Fibroblast of the aortic adventitia (primary cell): ENCODE measurements at regions not wholly inside any gene's neighbourhood (a gene's known extent, or its start where the extent isn't known, plus 50 kb on each side); places are given as distances from the start of the nearest gene placed in this dataset.

Experiments
- DNase-seq: peaks from one replicate; pipeline ENCODE4 v3.0.0-alpha.2; 2010; ENCODE audit warnings: low read depth
- H3K4me3 ChIP-seq: 2 replicates; pipeline ENCODE4 v1.5.1; 2011; ENCODE audit warnings: low read depth, mild to moderate bottlenecking, control low read depth, low read length, moderate library complexity
- TF ChIP-seq, protein P1 (sequence below): IDR thresholded peaks from 2 replicates; pipeline ENCODE4 v1.5.1; 2011; ENCODE audit warnings: mild to moderate bottlenecking, low read length, control low read depth, inconsistent platforms; ENCODE audit not compliant: insufficient read depth

DNA sequence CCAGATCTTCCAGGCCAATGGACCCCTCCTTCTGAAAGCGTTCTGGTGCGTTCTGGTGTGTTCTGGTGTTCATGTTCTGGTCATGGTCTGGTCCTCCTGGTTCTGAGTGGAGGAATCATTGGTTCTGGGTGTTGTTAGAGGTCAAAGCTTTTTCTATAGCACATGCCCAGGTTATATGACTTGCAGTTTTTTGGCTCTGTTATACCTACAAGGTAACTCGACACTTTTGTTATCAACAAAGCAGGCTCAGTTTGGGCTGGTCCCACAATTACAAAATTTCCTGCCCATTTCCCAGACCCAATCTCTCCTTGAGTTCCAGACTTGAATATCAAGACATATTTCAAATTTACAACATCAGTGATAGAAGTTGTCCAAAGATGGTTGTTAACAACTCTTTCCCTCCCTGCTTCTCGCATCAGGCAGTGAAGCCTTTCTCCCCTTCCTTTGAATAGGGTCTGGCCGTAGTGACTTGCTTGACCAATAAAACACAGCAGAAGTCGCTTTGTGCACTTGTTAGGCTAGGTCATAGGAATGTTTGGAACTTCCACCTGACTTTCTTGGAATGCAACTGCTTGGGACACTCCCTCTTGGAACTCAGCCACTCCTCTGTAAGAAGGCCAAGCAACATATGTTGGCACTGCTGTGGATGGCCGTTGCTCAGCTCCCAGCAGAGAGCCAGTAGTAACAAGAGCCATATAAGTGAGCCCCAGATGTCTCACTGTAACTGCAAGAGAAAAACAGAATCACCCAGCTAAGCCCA, 83.1 kb upstream of the STEAP1B start:
- TF ChIP-seq, protein P1, sequence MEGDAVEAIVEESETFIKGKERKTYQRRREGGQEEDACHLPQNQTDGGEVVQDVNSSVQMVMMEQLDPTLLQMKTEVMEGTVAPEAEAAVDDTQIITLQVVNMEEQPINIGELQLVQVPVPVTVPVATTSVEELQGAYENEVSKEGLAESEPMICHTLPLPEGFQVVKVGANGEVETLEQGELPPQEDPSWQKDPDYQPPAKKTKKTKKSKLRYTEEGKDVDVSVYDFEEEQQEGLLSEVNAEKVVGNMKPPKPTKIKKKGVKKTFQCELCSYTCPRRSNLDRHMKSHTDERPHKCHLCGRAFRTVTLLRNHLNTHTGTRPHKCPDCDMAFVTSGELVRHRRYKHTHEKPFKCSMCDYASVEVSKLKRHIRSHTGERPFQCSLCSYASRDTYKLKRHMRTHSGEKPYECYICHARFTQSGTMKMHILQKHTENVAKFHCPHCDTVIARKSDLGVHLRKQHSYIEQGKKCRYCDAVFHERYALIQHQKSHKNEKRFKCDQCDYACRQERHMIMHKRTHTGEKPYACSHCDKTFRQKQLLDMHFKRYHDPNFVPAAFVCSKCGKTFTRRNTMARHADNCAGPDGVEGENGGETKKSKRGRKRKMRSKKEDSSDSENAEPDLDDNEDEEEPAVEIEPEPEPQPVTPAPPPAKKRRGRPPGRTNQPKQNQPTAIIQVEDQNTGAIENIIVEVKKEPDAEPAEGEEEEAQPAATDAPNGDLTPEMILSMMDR: no peak
- DNase-seq: peak; percentile 95

DNA sequence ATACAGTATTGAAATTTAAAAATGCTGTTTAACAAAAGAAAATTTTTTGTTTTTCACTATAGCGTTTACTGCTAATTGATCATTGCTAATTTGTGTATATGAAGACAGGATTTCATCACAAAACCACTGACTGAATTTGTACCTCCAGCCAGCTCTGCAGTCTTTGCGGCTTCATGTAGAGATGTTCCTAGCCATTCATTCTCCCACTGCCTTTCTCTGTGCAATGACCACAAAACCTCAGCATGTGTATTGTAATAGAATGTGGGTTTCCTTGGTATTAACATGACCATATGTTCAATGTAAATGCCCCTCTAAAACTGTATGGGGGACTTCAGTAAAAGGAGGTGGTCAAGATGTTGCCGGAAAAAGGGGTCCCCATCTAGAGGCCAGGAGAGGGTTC, 81.1 kb upstream of the STEAP1B start:
- DNase-seq: no peak

More for the DNA sequence above, 83.1 kb upstream of the STEAP1B start:
- no peak overlapping the region for H3K4me3 ChIP-seq

DNA sequence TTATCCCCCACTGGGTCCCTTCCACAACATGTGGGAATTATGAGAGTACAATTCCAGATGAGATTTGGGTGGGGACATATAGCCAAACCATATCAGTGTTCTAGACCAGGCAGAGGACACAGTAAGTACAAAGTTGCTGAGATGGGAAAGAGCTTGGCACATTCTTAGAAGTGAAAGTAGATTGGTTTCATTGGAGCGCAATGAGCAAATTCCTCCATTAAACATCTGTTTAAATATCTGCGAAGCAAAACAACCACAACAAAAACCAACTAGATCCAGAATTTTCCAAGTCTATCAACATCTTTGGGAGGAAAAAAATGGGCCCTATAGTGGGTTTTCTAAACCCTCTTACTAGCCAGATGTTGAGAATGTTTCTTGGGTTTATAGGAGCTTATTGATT, 80.0 kb upstream of the STEAP1B start:
- no peak for DNase-seq
- no peak overlapping the region for H3K4me3 ChIP-seq
- TF ChIP-seq, protein P1: no peak

More for the DNA sequence above, 81.1 kb upstream of the STEAP1B start:
- TF ChIP-seq, protein P1: no peak
- H3K4me3 ChIP-seq: no peak overlapping the region

DNA sequence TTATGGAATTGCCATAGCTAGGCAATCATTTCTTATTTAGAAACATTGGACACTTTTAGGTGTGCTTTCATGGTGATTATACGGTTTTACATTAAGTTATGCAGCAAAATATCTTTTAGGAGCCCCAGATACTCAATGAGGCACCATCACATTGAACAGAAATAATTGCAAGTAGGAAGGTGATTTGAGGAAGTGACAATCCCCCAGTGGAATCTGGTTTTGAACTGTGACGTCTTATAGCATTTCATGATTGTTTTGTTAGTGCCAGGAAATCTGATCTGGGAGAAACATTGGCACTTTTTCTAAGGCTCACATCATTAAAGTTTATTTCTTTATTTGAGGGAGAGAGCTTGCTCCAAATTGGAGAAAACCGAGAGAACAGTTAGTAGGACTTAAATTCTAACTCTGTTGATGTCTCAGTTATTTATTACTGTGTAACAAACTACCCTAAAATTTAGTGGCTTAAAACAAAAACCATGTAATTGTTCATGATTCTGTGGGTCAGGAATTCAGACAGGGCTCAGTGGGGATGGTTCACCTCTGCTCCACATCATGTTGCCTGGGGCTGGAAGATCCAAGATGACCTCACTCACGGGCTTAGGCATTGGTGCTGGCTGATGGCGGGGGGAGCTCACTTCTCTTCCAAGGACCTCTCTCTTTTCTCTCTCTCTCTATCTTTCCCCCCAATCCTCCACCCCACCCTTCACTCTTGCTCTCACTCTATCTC, 78.2 kb upstream of the STEAP1B start:
- DNase-seq: peak; percentile 87
- H3K4me3 ChIP-seq: no peak overlapping the region
- TF ChIP-seq, protein P1: no peak

DNA sequence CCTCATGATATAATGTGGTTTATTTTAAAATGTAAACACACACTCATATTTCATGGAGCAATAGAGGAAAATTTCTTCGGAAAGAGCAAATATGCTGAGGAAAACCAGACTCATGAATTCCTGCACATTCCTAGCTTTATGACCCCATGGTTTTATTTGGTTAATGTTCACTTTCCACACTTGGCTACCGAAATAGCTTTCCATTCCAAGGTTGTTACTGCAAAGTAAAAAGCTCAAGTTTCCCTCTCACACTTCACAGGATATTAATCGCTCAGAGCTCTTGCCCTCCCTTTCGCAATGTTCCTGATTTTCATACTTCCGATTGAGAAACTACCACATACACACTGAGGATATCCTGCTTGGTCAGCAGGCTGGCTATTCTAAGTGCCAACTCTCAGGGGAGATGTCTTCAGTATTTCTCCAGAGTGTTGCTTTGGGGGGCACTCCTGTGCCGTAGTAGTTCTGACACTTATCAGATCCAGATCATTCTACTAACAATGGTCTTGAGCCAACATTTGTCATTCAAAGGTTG, 77.5 kb upstream of the STEAP1B start:
- TF ChIP-seq, protein P1: no peak
- DNase-seq: peak; percentile 99
- no peak overlapping the region for H3K4me3 ChIP-seq

DNA sequence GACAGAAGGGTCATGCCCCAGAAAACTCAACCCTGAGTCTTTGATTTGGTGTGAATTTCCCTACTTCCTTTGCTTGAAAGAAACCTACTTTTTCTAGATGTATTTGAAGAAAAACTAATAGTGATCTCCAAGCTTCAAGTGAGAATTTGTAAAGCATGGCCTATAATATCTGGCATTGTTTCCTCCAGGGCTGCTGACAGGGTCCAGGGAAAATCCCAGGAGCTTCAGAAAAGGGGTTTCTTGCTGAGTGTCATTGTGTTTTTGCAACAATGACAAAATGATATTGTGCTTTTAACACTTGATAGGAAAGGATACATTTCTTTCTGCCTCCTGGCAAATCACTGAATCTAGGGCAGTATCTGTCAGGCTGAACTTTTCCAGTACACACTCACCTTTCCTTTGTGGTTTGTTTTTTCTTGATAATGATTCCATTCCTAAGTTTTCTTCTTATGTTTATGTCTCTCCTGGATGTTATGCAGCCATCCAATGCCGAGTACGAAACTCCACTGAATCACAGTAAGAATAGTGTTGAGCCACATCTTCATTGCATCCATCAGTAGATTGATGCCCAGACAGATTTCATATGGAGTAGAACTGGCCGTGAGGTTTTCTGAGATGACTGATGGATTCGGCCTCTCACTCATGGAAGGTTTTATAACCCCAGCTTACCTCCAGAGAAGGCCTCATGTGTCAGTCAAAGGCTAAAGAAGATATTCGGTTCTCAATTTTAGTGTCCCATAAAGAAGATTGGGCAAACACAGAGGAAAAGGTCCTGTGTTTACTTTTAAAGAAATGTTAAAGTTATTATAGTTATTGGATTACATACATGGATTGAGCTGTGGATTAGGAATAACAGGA, 76.9 kb upstream of the STEAP1B start:
- H3K4me3 ChIP-seq: no peak overlapping the region
- TF ChIP-seq, protein P1: no peak
- no peak for DNase-seq
